HG03439 (cell line): ENCODE measurements at regions not wholly inside any gene's neighbourhood (a gene's known extent, or its start where the extent isn't known, plus 50 kb on each side); places are given as distances from the start of the nearest gene placed in this dataset.
"Not testable (repeated sequence)": the region's sequence is repeated elsewhere in the genome, so short reads cannot be mapped to it uniquely, and the experiment has no call there.

Experiments used
- ATAC-seq: cut with Tn5 transposase; IDR thresholded peaks from one replicate; pipeline ENCODE4 v1.9.1; 2021; ENCODE audit warnings: mild to moderate bottlenecking, moderate library complexity; ENCODE audit not compliant: unreplicated experiment

GRCh38 chr6:120545353-120545752, 788.9 kb downstream of the TBC1D32 start:
- no peak for ATAC-seq

GRCh38 chr6:120534954-120535353, 799.3 kb downstream of the TBC1D32 start:
- no peak for ATAC-seq

GRCh38 chr6:120526576-120526975, 807.7 kb downstream of the TBC1D32 start:
- no peak for ATAC-seq

- no peak for ATAC-seq
These were observed 819.7 kb downstream of the TBC1D32 start for GRCh38 chr6:120514544-120514943.

- no peak for ATAC-seq
These were observed 822.6 kb downstream of the TBC1D32 start for GRCh38 chr6:120511712-120512111.

GRCh38 chr6:120498711-120499110, 835.6 kb downstream of the TBC1D32 start:
- no peak for ATAC-seq

- no peak for ATAC-seq
These were observed 837.6 kb downstream of the TBC1D32 start for GRCh38 chr6:120496661-120497060.

- no peak for ATAC-seq
These were observed 840.8 kb downstream of the TBC1D32 start for GRCh38 chr6:120493505-120493904.

GRCh38 chr6:120489941-120490340, 844.3 kb downstream of the TBC1D32 start:
- no peak for ATAC-seq

- ATAC-seq, result no peak
These were observed 850.1 kb downstream of the TBC1D32 start for GRCh38 chr6:120484146-120484545.

- no peak for ATAC-seq
These were observed 855.6 kb downstream of the TBC1D32 start for GRCh38 chr6:120478650-120479049.

GRCh38 chr6:120473804-120474203, 860.5 kb downstream of the TBC1D32 start:
- ATAC-seq, result no peak

- ATAC-seq, result no peak
These were observed 865.8 kb downstream of the TBC1D32 start for GRCh38 chr6:120468486-120468885.

- no peak for ATAC-seq
These were observed 882.8 kb downstream of the TBC1D32 start for GRCh38 chr6:120451508-120451907.

- no peak for ATAC-seq
These were observed 886.7 kb downstream of the TBC1D32 start for GRCh38 chr6:120447605-120448004.

GRCh38 chr6:120432840-120433239, 901.4 kb downstream of the TBC1D32 start:
- ATAC-seq, result not testable (repeated sequence)

- no peak for ATAC-seq
These were observed 902.4 kb downstream of the TBC1D32 start for GRCh38 chr6:120431841-120432240.

GRCh38 chr6:120411394-120411793, 922.9 kb downstream of the TBC1D32 start:
- no peak for ATAC-seq

- ATAC-seq, result no peak
These were observed 923.7 kb downstream of the TBC1D32 start for GRCh38 chr6:120410586-120410985.

- no peak for ATAC-seq
These were observed 926.6 kb downstream of the TBC1D32 start for GRCh38 chr6:120407696-120408095.

GRCh38 chr6:120405947-120406346, 928.3 kb downstream of the TBC1D32 start:
- ATAC-seq, result no peak

GRCh38 chr6:120395784-120396183, 938.5 kb downstream of the TBC1D32 start:
- ATAC-seq, result no peak

- no peak for ATAC-seq
These were observed 939.0 kb downstream of the TBC1D32 start for GRCh38 chr6:120395330-120395729.

- no peak for ATAC-seq
These were observed 941.3 kb downstream of the TBC1D32 start for GRCh38 chr6:120392941-120393340.
